GM12892 (cell line): ENCODE measurements at regions not wholly inside any gene's neighbourhood (a gene's known extent, or its start where the extent isn't known, plus 50 kb on each side); places are given as distances from the start of the nearest gene placed in this dataset.
"Not testable (repeated sequence)": the region's sequence is repeated elsewhere in the genome, so short reads cannot be mapped to it uniquely, and the experiment has no call there.

Source experiments
- POLR2A ChIP-seq: IDR thresholded peaks from 2 replicates; pipeline ENCODE4 v1.6.1; 2011; ENCODE audit warnings: low read depth, low read length, control low read depth
- POLR2AphosphoS5 ChIP-seq: IDR thresholded peaks from 2 replicates; pipeline ENCODE4 v1.6.1; 2011; ENCODE audit warnings: low read depth, low read length, control low read depth

DNA sequence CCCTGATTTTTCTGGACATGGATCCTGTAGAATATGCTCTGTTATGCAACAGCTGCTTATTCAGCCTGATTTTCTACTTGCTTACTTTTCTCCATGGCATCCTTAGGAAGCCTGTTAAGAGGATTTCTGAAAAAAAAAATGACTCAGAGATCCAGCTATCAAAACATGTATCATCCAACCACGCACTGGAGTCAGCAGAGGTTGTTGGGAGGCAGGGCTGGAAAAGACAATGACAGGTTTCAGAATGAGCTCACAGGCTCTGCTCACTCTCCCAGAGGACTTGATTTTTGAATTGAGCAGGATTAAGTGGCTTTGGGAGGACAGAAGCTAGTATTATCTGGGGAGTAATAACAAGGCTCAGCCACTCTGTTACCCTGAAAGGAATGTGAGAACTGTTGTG lies 742.3 kb downstream of the PRIM2 start:
- not testable (repeated sequence) for TF ChIP-seq POLR2AphosphoS5, POLR2A
